Suprapubic skin (tissue), 4 donors: ENCODE measurements at regions not wholly inside any gene's neighbourhood (a gene's known extent, or its start where the extent isn't known, plus 50 kb on each side); places are given as distances from the start of the nearest gene placed in this dataset.
"Not testable (repeated sequence)": the region's sequence is repeated elsewhere in the genome, so short reads cannot be mapped to it uniquely, and the experiment has no call there.

Experiments used
- DNase-seq, 2 donors: peaks; one replicate each; pipeline ENCODE4 v3.0.0-alpha.2; 2019; ENCODE audit warnings: low spot score in 2 of 2
- H3K27ac ChIP-seq: fragments of 200-600 bp; sonication (generic); one replicate; pipeline ENCODE4 v1.5.1; 2019
- H3K27me3 ChIP-seq: fragments of 200-600 bp; sonication (generic); one replicate; pipeline ENCODE4 v1.5.1; 2019
- H3K36me3 ChIP-seq: fragments of 200-600 bp; sonication (generic); one replicate; pipeline ENCODE4 v1.5.1; 2019
- H3K4me1 ChIP-seq: fragments of 200-600 bp; sonication (generic); one replicate; pipeline ENCODE4 v1.5.1; 2019
- H3K4me3 ChIP-seq: fragments of 200-600 bp; sonication (generic); one replicate; pipeline ENCODE4 v1.5.1; 2019; ENCODE audit warnings: mild to moderate bottlenecking
- H3K9me3 ChIP-seq: fragments of 200-600 bp; sonication (generic); one replicate; pipeline ENCODE4 v1.5.1; 2019
- EP300 ChIP-seq: sonication (generic); formaldehyde crosslinking; IDR thresholded peaks from one replicate; pipeline ENCODE4 v1.6.1; 2017; ENCODE audit warnings: antibody characterized with exemption
- POLR2A ChIP-seq, 2 donors: fragments of 450-650 bp; IDR thresholded peaks; one replicate each; pipeline ENCODE4 v1.6.1; 2017; ENCODE audit warnings: antibody characterized with exemption in 2 of 2, mild to moderate bottlenecking in 2 of 2, moderate library complexity in 2 of 2
- POLR2AphosphoS5 ChIP-seq, 3 donors: sonication (generic); formaldehyde crosslinking; IDR thresholded peaks; one replicate each; pipeline ENCODE4 v1.6.1; 2017; ENCODE audit warnings: antibody characterized with exemption in 3 of 3
- WGBS: methylation state at CpG from one replicate; pipeline ENCODE4 v1.1.5; 2018; 5-methylcytosine and 5-hydroxymethylcytosine counted together
- TF ChIP-seq, protein P1 (sequence below), 2 donors: fragments of 200-600 bp in 1 of 2; fragments of 450-650 bp in 1 of 2; sonication (generic) in 1 of 2; IDR thresholded peaks; one replicate each; pipeline ENCODE4 v1.5.1; 2016 to 2019; ENCODE audit warnings: antibody characterized with exemption in 2 of 2, mild to moderate bottlenecking in 1 of 2, moderate library complexity in 1 of 2

DNA sequence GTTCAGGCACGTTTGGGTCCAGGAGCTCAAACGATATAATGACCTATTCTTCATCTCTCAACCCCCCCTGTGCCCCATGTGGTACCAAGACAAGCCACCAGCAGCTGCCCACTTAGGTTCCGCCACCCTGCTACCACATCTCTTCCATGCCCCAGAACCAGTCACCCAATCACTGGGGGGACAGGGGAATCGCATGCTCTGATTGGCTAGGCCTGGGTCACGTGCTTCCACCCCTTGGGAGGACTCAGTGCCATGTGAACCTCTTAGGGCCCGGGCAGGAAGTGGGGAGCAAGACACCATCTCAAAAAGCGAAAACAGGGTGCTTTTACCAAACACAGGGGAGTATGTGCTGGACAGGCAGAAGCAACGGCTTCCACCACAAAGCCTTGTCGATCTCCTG is 91.3 kb downstream of the KATNIP start:
- H3K4me3 ChIP-seq = no peak overlapping the region
- no peaks in the 10 kb centered on the region for H3K27me3 ChIP-seq
- H3K36me3 ChIP-seq = peaks cover 3% of the 10 kb centered on the region
- H3K27ac ChIP-seq = no peak overlapping the region
- no peaks in the 10 kb centered on the region for H3K9me3 ChIP-seq
- peaks cover 22% of the 10 kb centered on the region for H3K4me1 ChIP-seq
- DNase-seq = no peak
- WGBS = 94% methylated on average over 6 of the region's 9 CpGs
- TF ChIP-seq POLR2AphosphoS5 (IDR thresholded peaks at IDR 0.05) (no peak), POLR2A (IDR thresholded peaks at IDR 0.05) (no peak), EP300 (no peak)
- TF ChIP-seq, protein P1, sequence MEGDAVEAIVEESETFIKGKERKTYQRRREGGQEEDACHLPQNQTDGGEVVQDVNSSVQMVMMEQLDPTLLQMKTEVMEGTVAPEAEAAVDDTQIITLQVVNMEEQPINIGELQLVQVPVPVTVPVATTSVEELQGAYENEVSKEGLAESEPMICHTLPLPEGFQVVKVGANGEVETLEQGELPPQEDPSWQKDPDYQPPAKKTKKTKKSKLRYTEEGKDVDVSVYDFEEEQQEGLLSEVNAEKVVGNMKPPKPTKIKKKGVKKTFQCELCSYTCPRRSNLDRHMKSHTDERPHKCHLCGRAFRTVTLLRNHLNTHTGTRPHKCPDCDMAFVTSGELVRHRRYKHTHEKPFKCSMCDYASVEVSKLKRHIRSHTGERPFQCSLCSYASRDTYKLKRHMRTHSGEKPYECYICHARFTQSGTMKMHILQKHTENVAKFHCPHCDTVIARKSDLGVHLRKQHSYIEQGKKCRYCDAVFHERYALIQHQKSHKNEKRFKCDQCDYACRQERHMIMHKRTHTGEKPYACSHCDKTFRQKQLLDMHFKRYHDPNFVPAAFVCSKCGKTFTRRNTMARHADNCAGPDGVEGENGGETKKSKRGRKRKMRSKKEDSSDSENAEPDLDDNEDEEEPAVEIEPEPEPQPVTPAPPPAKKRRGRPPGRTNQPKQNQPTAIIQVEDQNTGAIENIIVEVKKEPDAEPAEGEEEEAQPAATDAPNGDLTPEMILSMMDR (IDR thresholded peaks at IDR 0.05) = no peak

DNA sequence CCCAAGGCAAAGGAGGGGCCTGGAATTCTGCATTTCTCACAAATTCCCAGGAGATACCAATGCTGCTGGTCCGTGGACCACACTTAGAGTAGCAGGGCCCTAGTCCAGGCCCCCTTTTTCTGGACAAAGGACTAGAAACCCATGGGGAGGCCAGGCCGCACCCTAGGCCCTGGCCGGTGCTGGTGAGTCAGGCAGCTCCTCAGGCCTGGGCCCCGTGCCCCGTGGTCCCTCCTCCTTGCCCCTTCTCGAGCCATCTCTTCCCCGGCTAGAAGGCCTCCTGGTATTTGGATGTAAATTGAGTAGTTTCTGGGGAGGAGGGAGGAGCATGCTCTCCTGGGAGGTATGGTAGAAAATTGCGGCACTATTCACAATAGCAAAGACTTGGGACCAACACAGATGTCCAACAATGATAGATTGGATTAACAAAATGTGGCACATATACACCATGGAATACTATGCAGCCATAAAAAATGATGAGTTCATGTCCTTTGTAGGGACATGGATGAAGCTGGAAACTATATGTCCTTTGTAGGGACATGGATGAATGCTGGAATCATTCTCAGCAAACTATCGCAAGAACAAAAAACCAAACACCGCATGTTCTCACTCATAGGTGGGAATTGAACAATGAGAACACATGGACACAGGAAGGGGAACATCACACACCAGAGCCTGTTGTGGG is 91.9 kb downstream of the KATNIP start:
- not testable (repeated sequence) for H3K9me3 ChIP-seq, H3K27me3 ChIP-seq, H3K27ac ChIP-seq, H3K4me3 ChIP-seq, H3K36me3 ChIP-seq, DNase-seq
- 99% methylated on average over 9 of the region's 10 CpGs for WGBS
- H3K4me1 ChIP-seq = peaks cover 22% of the 10 kb centered on the region

DNA sequence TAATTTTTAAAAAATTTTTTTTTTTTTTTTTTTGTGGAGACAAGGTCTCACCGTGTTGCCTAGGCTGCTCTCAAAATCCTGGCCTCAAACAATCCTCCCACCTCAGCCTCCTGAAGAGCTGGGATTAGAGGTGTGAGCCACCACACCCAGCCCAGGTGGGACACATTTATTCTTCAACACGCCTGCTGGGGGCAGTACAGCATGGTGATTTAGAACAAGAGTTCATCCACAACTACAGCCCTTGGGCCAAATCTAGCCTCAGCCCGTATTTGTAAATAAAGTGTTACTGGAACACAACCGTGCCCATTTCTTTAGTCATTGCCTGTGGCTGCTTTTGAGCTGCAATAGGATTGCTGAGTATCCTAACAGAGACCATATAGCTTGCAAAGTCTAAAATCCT is 92.8 kb downstream of the KATNIP start:
- Histone ChIP-seq H3K9me3 (no peaks in the 10 kb centered on the region), H3K4me3 (no peak overlapping the region)

GRCh38 chr16:27644165-27644564 is 94.2 kb downstream of the KATNIP start:
- WGBS = 62% methylated on average over 8 of the region's 8 CpGs
- H3K36me3 ChIP-seq = peaks cover 7% of the 10 kb centered on the region
- no peaks in the 10 kb centered on the region for H3K27me3 ChIP-seq
- peaks cover 12% of the 10 kb centered on the region for H3K4me1 ChIP-seq
- no peak overlapping the region for H3K4me3 ChIP-seq
- H3K27ac ChIP-seq = no peak overlapping the region
- TF ChIP-seq POLR2A (IDR thresholded peaks at IDR 0.05) = no peak
- TF ChIP-seq, protein P1 (IDR thresholded peaks at IDR 0.05) = no peak
- DNase-seq = no peak
- no peaks in the 10 kb centered on the region for H3K9me3 ChIP-seq

More for the DNA sequence above, 92.8 kb downstream of the KATNIP start:
- TF ChIP-seq POLR2A (IDR thresholded peaks at IDR 0.05) (no peak), POLR2AphosphoS5 (IDR thresholded peaks at IDR 0.05) (no peak), EP300 (no peak)
- TF ChIP-seq, protein P1 (IDR thresholded peaks at IDR 0.05) = no peak
- 69% methylated on average over 4 of the region's 4 CpGs for WGBS
- Histone ChIP-seq H3K4me1 (peaks cover 22% of the 10 kb centered on the region), H3K27me3 (no peaks in the 10 kb centered on the region), H3K27ac (no peak overlapping the region), H3K36me3 (peaks cover 3% of the 10 kb centered on the region)
- no peak for DNase-seq

- peaks cover 8% of the 10 kb centered on the region for H3K36me3 ChIP-seq
- no peaks in the 10 kb centered on the region for H3K27me3 ChIP-seq
- H3K9me3 ChIP-seq = no peaks in the 10 kb centered on the region
- TF ChIP-seq POLR2A (IDR thresholded peaks at IDR 0.05) (no peak), POLR2AphosphoS5 (IDR thresholded peaks at IDR 0.05) (no peak), EP300 (no peak)
- TF ChIP-seq, protein P1 (IDR thresholded peaks at IDR 0.05) = no peak
- no peak overlapping the region for H3K4me3 ChIP-seq
- no peaks in the 10 kb centered on the region for H3K4me1 ChIP-seq
- DNase-seq = no peak
- no peak overlapping the region for H3K27ac ChIP-seq
- 94% methylated on average over 5 of the region's 5 CpGs for WGBS
These were observed 95.5 kb downstream of the KATNIP start for GRCh38 chr16:27645396-27645795.

DNA sequence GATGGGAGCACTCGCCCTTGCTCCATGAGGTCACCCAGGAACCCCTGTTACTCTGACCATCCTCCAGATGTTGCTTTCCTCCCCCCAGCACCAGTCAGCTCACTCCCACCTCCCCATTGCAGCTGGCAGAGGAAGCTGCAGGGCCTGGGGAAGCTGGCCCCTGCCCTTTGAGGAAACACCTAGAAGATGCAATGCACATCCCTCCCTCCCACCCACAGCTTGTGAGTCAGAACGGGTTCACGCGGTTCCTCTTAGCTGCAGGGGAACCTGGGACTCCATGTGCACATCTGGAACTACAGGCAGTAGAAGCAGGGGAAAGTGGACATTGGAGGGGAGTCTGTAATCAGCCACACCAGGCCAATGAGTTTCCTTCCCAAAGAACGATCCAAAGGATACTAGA is 96.9 kb downstream of the KATNIP start:
- TF ChIP-seq, protein P1 (IDR thresholded peaks at IDR 0.05) = no peak
- no peak for TF ChIP-seq POLR2A (IDR thresholded peaks at IDR 0.05)
- TF ChIP-seq EP300 = no peak
- TF ChIP-seq POLR2AphosphoS5 (IDR thresholded peaks at IDR 0.05) = no peak
- WGBS = 59% methylated on average over 5 of the region's 5 CpGs
- no peaks in the 10 kb centered on the region for H3K27me3 ChIP-seq
- no peak overlapping the region for H3K4me3 ChIP-seq
- DNase-seq = no peak
- peaks cover 8% of the 10 kb centered on the region for H3K36me3 ChIP-seq
- H3K27ac ChIP-seq = no peak overlapping the region
- no peaks in the 10 kb centered on the region for H3K9me3 ChIP-seq
- H3K4me1 ChIP-seq = no peaks in the 10 kb centered on the region
